Stomach (tissue), 8 donors: ENCODE measurements at regions not wholly inside any gene's neighbourhood (a gene's known extent, or its start where the extent isn't known, plus 50 kb on each side); places are given as distances from the start of the nearest gene placed in this dataset.

Source experiments
- DNase-seq, 2 donors: peaks; one replicate each; pipeline versions ENCODE4 v3.0.0 to v3.0.0-alpha.2; 2013 to 2019
- H3K27ac ChIP-seq, 5 donors: fragments of 200-600 bp in 4 of 5; sonication (generic) in 4 of 5; one replicate each; pipeline ENCODE4 v1.5.1; 2013 to 2019; ENCODE audit warnings: mild to moderate bottlenecking in 1 of 5, moderate library complexity in 1 of 5
- H3K27me3 ChIP-seq, 3 donors: fragments of 200-600 bp; sonication (generic); one replicate each; pipeline ENCODE4 v1.5.1; 2017 to 2019; ENCODE audit warnings: mixed run types in 1 of 3
- H3K36me3 ChIP-seq, 4 donors: fragments of 200-600 bp; sonication (generic); 1 replicate in 3 of 4; 2 replicates in 1 of 4; pipeline ENCODE4 v1.5.1; 2016 to 2019
- H3K4me1 ChIP-seq, 4 donors: fragments of 200-600 bp; sonication (generic); one replicate each; pipeline ENCODE4 v1.5.1; 2016 to 2019
- H3K4me3 ChIP-seq, 4 donors: fragments of 200-600 bp; sonication (generic) in 3 of 4; one replicate each; pipeline ENCODE4 v1.5.1; 2016 to 2019; ENCODE audit warnings: mild to moderate bottlenecking in 1 of 4
- H3K9me3 ChIP-seq, 4 donors: fragments of 200-600 bp; sonication (generic); one replicate each; pipeline ENCODE4 v1.5.1; 2016 to 2019
- CTCF ChIP-seq, 7 experiments: fragments of 450-650 bp in 4 of 7; fragments of 200-600 bp in 3 of 7; sonication (generic) in 3 of 7; IDR thresholded peaks; one replicate each; pipeline ENCODE4 v1.5.1; 2016 to 2019; ENCODE audit warnings: antibody characterized with exemption in 7 of 7, control low read depth in 2 of 7, mild to moderate bottlenecking in 1 of 7
- EP300 ChIP-seq: sonication (generic); formaldehyde crosslinking; IDR thresholded peaks from one replicate; pipeline ENCODE4 v1.6.1; 2017; ENCODE audit warnings: antibody characterized with exemption
- POLR2A ChIP-seq, 4 donors: fragments of 450-650 bp; IDR thresholded peaks; one replicate each; pipeline ENCODE4 v1.6.1; 2016; ENCODE audit warnings: antibody characterized with exemption in 4 of 4, control low read depth in 2 of 4, mild to moderate bottlenecking in 1 of 4, moderate library complexity in 1 of 4
- POLR2AphosphoS5 ChIP-seq, 3 donors: sonication (generic); formaldehyde crosslinking; IDR thresholded peaks; one replicate each; pipeline ENCODE4 v1.6.1; 2016; ENCODE audit warnings: antibody characterized with exemption in 3 of 3
- WGBS, 5 donors: extraction: QIAGEN DNeasy Blood & Tissue Kit in 3 of 5; methylation state at CpG; one replicate each; pipeline versions ENCODE4 v1.1.5 to v1.1.7; 2013 to 2018; 5-methylcytosine and 5-hydroxymethylcytosine counted together
- intact Hi-C: fragments of 100-400 bp; cut with DNase I; formaldehyde crosslinking; loops from one replicate; pipeline ENCODE4 v1.15.1; 2023; ENCODE audit warnings: low total_unique reads
- donor health status: healthy with polysubstance abuse.
- donor health status: Bipolar disorder and iron deficiency.
- donor health status: healthy.

- H3K36me3 ChIP-seq: no peaks in the 10 kb centered on the region
- no peak for DNase-seq
- H3K27ac ChIP-seq: no peak overlapping the region
- peaks cover 0 to 38% (median 5%) of the 10 kb centered on the region in 3 donors for H3K27me3 ChIP-seq
- TF ChIP-seq EP300: no peak
- no peak for TF ChIP-seq POLR2AphosphoS5 (IDR thresholded peaks at IDR 0.05)
- TF ChIP-seq CTCF (IDR thresholded peaks at IDR 0.05): no peak
- TF ChIP-seq POLR2A (IDR thresholded peaks at IDR 0.05): no peak
- H3K4me1 ChIP-seq: peaks cover 0 to 10% (median 5%) of the 10 kb centered on the region in 4 donors
- WGBS, 5 donors: 67 to 83% (median 77%) methylated on average over 7 of the region's 7 CpGs
- intact Hi-C loops: no loop called here
- H3K9me3 ChIP-seq: peaks cover 0 to 5% (median 2%) of the 10 kb centered on the region in 4 donors
- no peak overlapping the region for H3K4me3 ChIP-seq
These were observed 51.3 kb upstream of the PFKP start for GRCh38 chr10:3016016-3016415.

- Histone ChIP-seq H3K36me3 (no peaks in the 10 kb centered on the region), H3K27me3 (peaks cover 0 to 48% (median 5%) of the 10 kb centered on the region in 3 donors), H3K27ac (no peak overlapping the region), H3K4me3 (no peak overlapping the region), H3K4me1 (peaks cover 0 to 15% (median 7%) of the 10 kb centered on the region in 4 donors), H3K9me3 (peaks cover 0 to 5% (median 2%) of the 10 kb centered on the region in 4 donors)
- TF ChIP-seq POLR2A (IDR thresholded peaks at IDR 0.05): no peak
- no peak for TF ChIP-seq EP300
- no peak for TF ChIP-seq POLR2AphosphoS5 (IDR thresholded peaks at IDR 0.05)
- no peak for TF ChIP-seq CTCF (IDR thresholded peaks at IDR 0.05)
- peak in 1 of 2 donors; percentile 51 for DNase-seq
- intact Hi-C loops: no loop called here
- 22 to 30% (median 25%) methylated on average over 9 of the region's 9 CpGs for WGBS, 5 donors
These were observed 52.4 kb upstream of the PFKP start for GRCh38 chr10:3014968-3015367.

GRCh38 chr10:3012223-3012622, 55.1 kb upstream of the PFKP start:
- Histone ChIP-seq H3K27ac (no peak overlapping the region), H3K4me1 (peaks cover 0 to 34% (median 15%) of the 10 kb centered on the region in 4 donors), H3K27me3 (peaks cover 0 to 61% (median 5%) of the 10 kb centered on the region in 3 donors), H3K4me3 (no peak overlapping the region), H3K9me3 (peaks cover 0 to 5% (median 2%) of the 10 kb centered on the region in 4 donors), H3K36me3 (no peaks in the 10 kb centered on the region)
- no peak for DNase-seq
- TF ChIP-seq EP300 (no peak), POLR2AphosphoS5 (IDR thresholded peaks at IDR 0.05) (no peak), CTCF (IDR thresholded peaks at IDR 0.05) (no peak)
- intact Hi-C loops: no loop called here
- WGBS, 5 donors: 81 to 89% (median 86%) methylated on average over 5 of the region's 5 CpGs

GRCh38 chr10:3010816-3011460, 56.4 kb upstream of the PFKP start:
- intact Hi-C loops: no loop called here
- H3K27me3 ChIP-seq: peaks cover 0 to 71% (median 5%) of the 10 kb centered on the region in 3 donors
- peaks cover 0 to 34% (median 15%) of the 10 kb centered on the region in 4 donors for H3K4me1 ChIP-seq
- no peak for TF ChIP-seq CTCF (IDR thresholded peaks at IDR 0.05)
- TF ChIP-seq POLR2A (IDR thresholded peaks at IDR 0.05): no peak
- no peak for TF ChIP-seq EP300
- TF ChIP-seq POLR2AphosphoS5 (IDR thresholded peaks at IDR 0.05): no peak
- H3K4me3 ChIP-seq: no peak overlapping the region
- peaks cover 0 to 5% (median 2%) of the 10 kb centered on the region in 4 donors for H3K9me3 ChIP-seq
- DNase-seq: peak in 1 of 2 donors; percentile 75
- WGBS, 5 donors: 22 to 45% (median 28%) methylated on average over 10 of the region's 10 CpGs
- H3K27ac ChIP-seq: no peak overlapping the region
- no peaks in the 10 kb centered on the region for H3K36me3 ChIP-seq
